ENCODE measurements at regions not wholly inside any gene's neighbourhood (a gene's known extent, or its start where the extent isn't known, plus 50 kb on each side); places are given as distances from the start of the nearest gene placed in this dataset.

DNA sequence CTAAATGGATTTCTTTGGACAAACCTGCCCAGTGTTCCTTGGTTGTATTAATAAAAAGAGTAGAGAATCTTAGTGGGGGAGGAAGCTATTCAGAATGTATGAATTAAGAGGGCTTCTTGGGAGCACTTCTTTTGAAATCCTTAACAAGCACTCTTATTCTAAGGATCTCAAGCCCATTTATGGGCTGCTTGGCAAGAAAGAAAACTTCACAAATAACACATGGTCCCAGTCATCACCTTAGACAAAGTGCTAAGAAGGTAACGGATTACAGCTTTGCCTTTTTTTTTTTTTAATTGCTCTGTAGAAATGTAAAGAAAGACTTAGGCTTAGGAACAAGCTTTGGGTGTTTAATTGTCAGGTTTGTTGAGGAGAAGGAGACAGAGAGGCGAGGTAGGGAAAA, 76.6 kb upstream of the IPO9 start:
- no peak overlapping the region for H3K4me3 ChIP-seq (ENCODE audit: low read depth, low read length)
- TF ChIP-seq MYC (IDR thresholded peaks at IDR 0.05; ENCODE audit: low read depth, low read length) (no peak), CTCF (IDR thresholded peaks at IDR 0.05; ENCODE audit: low read depth, low read length) (no peak), MAX (IDR thresholded peaks at IDR 0.05; ENCODE audit: low read depth, low read length) (no peak), POLR2A (IDR thresholded peaks at IDR 0.05; ENCODE audit: extremely low read depth, insufficient read length) (no peak)
- DNase-seq (ENCODE audit: low read depth), result no peak

DNA sequence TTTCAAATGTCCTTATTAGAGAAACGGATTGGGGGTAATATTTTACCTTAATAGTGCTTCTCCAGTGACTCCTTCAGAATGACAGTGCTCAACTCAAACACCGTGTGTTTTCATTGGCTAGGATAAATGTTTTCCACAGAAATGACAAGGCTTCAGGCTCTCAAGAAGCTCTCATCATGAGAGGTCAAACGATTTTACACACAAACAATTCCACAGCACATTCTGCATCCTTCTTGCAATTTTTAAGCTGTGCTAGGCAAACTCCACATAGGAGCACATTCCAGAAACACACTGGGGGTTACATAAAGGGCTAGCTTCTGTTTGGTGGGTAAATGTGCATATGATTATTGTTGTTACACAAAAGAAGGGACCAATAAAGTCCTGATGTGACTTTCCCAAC, 75.5 kb upstream of the IPO9 start:
- TF ChIP-seq POLR2A (IDR thresholded peaks at IDR 0.05; ENCODE audit: extremely low read depth, insufficient read length), result no peak
- no peak for TF ChIP-seq MAX (IDR thresholded peaks at IDR 0.05; ENCODE audit: low read depth, low read length)
- no peak for TF ChIP-seq CTCF (IDR thresholded peaks at IDR 0.05; ENCODE audit: low read depth, low read length)
- H3K4me3 ChIP-seq (ENCODE audit: low read depth, low read length), result no peak overlapping the region
- DNase-seq (ENCODE audit: low read depth), result no peak

DNA sequence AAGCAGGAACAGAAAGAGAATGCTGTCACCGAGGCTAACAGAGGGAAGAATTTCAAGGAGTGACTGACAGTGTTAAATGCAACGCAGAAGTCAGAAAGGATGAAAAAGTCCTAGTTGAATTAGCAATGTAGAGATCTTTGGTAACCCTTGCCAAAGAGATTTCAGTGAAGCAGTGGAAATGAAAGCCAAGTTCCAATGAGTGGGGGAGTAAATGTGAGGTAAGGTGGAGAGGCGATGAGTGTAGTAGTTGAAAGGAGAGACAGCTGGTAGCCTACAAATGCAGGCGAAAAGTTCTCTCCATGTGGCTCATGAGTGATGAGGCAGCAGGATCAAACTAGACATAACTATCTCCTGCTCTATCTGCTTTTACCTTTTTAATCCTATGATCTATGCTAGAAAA, 74.6 kb upstream of the IPO9 start:
- DNase-seq (ENCODE audit: low read depth), result no peak
- TF ChIP-seq MYC (IDR thresholded peaks at IDR 0.05; ENCODE audit: low read depth, low read length), result no peak
- H3K4me3 ChIP-seq (ENCODE audit: low read depth, low read length), result no peak overlapping the region

DNA sequence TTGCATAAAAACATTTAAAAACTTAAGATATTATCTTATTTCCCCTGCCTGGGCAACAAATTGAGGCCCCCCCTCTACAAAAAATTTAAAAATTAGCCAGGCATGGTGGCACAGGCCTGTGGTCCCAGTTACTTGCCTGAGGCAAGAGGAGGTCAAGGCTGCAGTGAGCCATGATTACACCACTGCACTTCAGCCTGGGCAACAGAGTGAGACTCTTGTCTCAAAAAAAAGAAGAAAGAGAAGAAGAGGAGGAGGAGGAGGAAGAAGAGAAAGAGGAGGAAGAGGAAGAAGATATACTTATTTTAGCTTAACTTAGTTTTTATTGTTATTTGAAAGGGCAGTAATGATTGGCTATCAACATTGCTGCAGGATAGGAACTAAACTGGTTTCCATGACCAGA, 73.8 kb upstream of the IPO9 start:
- TF ChIP-seq CTCF (IDR thresholded peaks at IDR 0.05; ENCODE audit: low read depth, low read length), result no peak
- TF ChIP-seq MAX (IDR thresholded peaks at IDR 0.05; ENCODE audit: low read depth, low read length), result no peak
- no peak for TF ChIP-seq POLR2A (IDR thresholded peaks at IDR 0.05; ENCODE audit: extremely low read depth, insufficient read length)
- TF ChIP-seq MYC (IDR thresholded peaks at IDR 0.05; ENCODE audit: low read depth, low read length), result no peak
- no peak for DNase-seq (ENCODE audit: low read depth)
- H3K4me3 ChIP-seq (ENCODE audit: low read depth, low read length), result no peak overlapping the region

DNA sequence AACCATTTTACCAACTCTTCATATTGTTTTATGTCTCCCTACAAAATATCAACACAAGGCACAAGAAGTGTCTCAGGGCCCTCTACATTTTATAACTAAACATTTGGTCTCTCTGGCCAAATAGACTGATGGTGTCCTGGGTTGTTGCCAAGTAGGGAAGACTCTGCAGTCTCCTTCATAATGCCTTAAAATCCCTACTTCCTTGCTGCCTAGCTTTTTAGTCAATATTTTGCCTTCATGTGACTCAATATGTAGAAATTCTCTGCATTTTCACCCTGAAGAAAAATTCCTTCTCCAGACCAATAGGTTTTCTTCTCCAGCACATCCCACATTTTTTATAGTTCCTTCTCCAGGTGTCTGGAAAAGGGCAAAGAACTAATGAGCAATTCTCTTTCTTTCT, 72.6 kb upstream of the IPO9 start:
- no peak for DNase-seq (ENCODE audit: low read depth)
- no peak for TF ChIP-seq POLR2A (IDR thresholded peaks at IDR 0.05; ENCODE audit: extremely low read depth, insufficient read length)
- TF ChIP-seq CTCF (IDR thresholded peaks at IDR 0.05; ENCODE audit: low read depth, low read length), result no peak
- TF ChIP-seq MAX (IDR thresholded peaks at IDR 0.05; ENCODE audit: low read depth, low read length), result no peak

GRCh38 chr1:201758499-201759050, 70.4 kb upstream of the IPO9 start:
- TF ChIP-seq MYC (IDR thresholded peaks at IDR 0.05; ENCODE audit: low read depth, low read length), result no peak
- no peak for TF ChIP-seq CTCF (IDR thresholded peaks at IDR 0.05; ENCODE audit: low read depth, low read length)
- no peak for TF ChIP-seq POLR2A (IDR thresholded peaks at IDR 0.05; ENCODE audit: extremely low read depth, insufficient read length)
- no peak for TF ChIP-seq MAX (IDR thresholded peaks at IDR 0.05; ENCODE audit: low read depth, low read length)
- no peak for DNase-seq (ENCODE audit: low read depth)
- no peak overlapping the region for H3K4me3 ChIP-seq (ENCODE audit: low read depth, low read length)

More for the DNA sequence above, 72.6 kb upstream of the IPO9 start:
- H3K4me3 ChIP-seq (ENCODE audit: low read depth, low read length), result no peak overlapping the region

Data from NB4 (cell line).